Ascending aorta (tissue), 2 donors: ENCODE measurements at regions not wholly inside any gene's neighbourhood (a gene's known extent, or its start where the extent isn't known, plus 50 kb on each side); places are given as distances from the start of the nearest gene placed in this dataset.
A peak's percentile ranks its signal among the peaks of the same experiment; 100 is the strongest.

Experiments used
- DNase-seq, 2 donors: peaks; one replicate each; pipeline ENCODE4 v3.0.0-alpha.2; 2019; ENCODE audit warnings: low spot score in 2 of 2
- H3K27ac ChIP-seq, 2 donors: fragments of 200-600 bp; sonication (generic); one replicate each; pipeline ENCODE4 v1.5.1; 2016 to 2017; ENCODE audit warnings: mild to moderate bottlenecking in 1 of 2
- H3K27me3 ChIP-seq: fragments of 200-600 bp; sonication (generic); one replicate; pipeline ENCODE4 v1.5.1; 2017
- H3K36me3 ChIP-seq, 2 donors: fragments of 200-600 bp; sonication (generic); one replicate each; pipeline ENCODE4 v1.5.1; 2016
- H3K4me1 ChIP-seq, 2 donors: fragments of 200-600 bp; sonication (generic); one replicate each; pipeline ENCODE4 v1.5.1; 2016 to 2017; ENCODE audit warnings: mild to moderate bottlenecking in 1 of 2
- H3K4me3 ChIP-seq, 2 donors: fragments of 200-600 bp; sonication (generic); one replicate each; pipeline ENCODE4 v1.5.1; 2016 to 2017; ENCODE audit warnings: mild to moderate bottlenecking in 1 of 2
- H3K9me3 ChIP-seq, 2 donors: fragments of 200-600 bp; sonication (generic); one replicate each; pipeline ENCODE4 v1.5.1; 2016
- intact Hi-C: fragments of 100-400 bp; cut with DNase I; formaldehyde crosslinking; loops from one replicate; pipeline ENCODE4 v1.15.1; 2023
- TF ChIP-seq, protein P1 (sequence below), 3 experiments: fragments of 200-600 bp in 2 of 3; fragments of 450-650 bp in 1 of 3; sonication (generic) in 2 of 3; IDR thresholded peaks; one replicate each; pipeline ENCODE4 v1.5.1; 2016 to 2019; ENCODE audit warnings: antibody characterized with exemption in 3 of 3, mild to moderate bottlenecking in 1 of 3, moderate library complexity in 1 of 3

DNA sequence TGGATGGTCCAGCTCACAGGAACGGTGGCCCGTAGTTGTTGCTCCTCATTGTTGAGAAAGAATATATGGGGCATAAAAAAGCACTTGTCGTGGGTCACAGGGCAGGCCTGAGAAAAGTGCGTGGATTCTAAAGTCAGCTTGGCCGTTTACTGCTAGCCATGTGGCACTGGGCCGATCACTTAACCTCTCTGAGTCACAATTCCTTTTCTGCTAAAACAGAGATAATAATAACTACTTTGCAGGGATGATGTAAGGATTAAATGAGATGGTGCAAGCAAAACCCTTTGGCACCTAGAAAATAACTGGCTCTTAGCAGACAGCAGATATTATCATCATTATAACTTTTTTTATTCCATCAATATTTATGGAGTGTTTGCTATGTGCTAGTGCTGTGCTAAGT, 579.7 kb downstream of the CCDC171 start:
- no peak overlapping the region for H3K4me3 ChIP-seq
- DNase-seq = no peak
- no peaks in the 10 kb centered on the region for H3K36me3 ChIP-seq
- H3K27ac ChIP-seq = no peak overlapping the region
- no peaks in the 10 kb centered on the region for H3K4me1 ChIP-seq
- H3K27me3 ChIP-seq = no peaks in the 10 kb centered on the region
- no peaks in the 10 kb centered on the region for H3K9me3 ChIP-seq
- intact Hi-C loops = no loop called here
- TF ChIP-seq, protein P1, sequence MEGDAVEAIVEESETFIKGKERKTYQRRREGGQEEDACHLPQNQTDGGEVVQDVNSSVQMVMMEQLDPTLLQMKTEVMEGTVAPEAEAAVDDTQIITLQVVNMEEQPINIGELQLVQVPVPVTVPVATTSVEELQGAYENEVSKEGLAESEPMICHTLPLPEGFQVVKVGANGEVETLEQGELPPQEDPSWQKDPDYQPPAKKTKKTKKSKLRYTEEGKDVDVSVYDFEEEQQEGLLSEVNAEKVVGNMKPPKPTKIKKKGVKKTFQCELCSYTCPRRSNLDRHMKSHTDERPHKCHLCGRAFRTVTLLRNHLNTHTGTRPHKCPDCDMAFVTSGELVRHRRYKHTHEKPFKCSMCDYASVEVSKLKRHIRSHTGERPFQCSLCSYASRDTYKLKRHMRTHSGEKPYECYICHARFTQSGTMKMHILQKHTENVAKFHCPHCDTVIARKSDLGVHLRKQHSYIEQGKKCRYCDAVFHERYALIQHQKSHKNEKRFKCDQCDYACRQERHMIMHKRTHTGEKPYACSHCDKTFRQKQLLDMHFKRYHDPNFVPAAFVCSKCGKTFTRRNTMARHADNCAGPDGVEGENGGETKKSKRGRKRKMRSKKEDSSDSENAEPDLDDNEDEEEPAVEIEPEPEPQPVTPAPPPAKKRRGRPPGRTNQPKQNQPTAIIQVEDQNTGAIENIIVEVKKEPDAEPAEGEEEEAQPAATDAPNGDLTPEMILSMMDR (IDR thresholded peaks at IDR 0.05) = no peak

DNA sequence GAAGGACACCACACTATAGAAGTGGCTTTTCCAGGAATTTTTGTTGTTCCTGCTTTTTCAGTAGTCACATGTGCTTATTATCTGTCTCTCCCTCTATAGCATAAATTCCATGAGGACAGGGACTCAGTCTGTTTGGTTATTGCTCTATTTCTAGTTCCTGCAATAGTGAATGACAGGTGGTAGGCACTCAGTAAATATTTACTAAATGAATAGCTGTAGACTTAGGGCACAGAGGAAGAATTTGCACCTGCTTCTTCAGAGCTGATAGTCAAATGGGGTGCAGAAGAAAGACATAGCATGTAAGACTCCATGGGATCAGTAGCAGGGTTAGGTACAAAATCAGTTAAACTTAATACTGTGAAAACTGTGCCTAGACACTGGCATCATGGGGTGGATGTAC, 580.2 kb downstream of the CCDC171 start:
- TF ChIP-seq, protein P1 (IDR thresholded peaks at IDR 0.05) = no peak
- intact Hi-C loops = no loop called here
- DNase-seq = no peak

DNA sequence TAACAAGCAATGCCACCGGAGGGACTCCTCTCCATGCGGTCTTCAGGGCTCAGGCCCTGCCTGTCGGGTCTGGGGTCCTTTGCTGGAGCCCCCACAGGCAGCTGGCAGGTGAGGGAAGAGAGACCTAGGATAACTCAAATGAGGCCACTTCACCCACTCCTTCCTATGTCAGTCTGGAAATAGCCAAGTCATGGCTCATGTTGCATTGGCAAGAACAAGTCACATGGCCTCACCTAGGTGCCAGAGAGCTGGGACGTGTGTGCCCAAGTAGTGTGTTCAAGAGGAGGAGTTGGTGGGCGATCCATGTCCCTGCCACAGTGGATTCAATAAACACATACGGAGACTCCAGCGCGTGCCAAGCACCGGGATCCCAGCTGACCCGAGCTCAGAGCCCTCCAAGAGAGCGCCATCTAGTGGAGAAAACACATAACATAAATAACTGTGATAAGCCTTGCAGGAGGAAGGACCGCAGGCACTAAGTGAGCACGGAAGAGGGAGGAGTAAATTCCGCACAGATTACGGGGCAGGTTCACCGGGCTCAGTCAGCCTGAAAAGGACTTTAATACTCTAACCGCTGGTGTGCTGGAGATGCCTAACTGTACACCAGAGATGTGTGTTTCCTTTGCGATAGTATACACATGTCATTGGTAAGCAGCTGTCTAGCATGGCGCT, 580.8 kb downstream of the CCDC171 start:
- TF ChIP-seq, protein P1 (IDR thresholded peaks at IDR 0.05) = peak; percentile 8 to 37 (median 20)
- Histone ChIP-seq H3K4me3 (no peak overlapping the region), H3K36me3 (no peaks in the 10 kb centered on the region), H3K27me3 (no peaks in the 10 kb centered on the region), H3K9me3 (no peaks in the 10 kb centered on the region), H3K4me1 (no peaks in the 10 kb centered on the region), H3K27ac (no peak overlapping the region)
- intact Hi-C loops = no loop called here
- no peak for DNase-seq

More for the DNA sequence above, 580.2 kb downstream of the CCDC171 start:
- Histone ChIP-seq H3K4me1 (no peaks in the 10 kb centered on the region), H3K36me3 (no peaks in the 10 kb centered on the region), H3K9me3 (no peaks in the 10 kb centered on the region), H3K27me3 (no peaks in the 10 kb centered on the region), H3K4me3 (no peak overlapping the region), H3K27ac (no peak overlapping the region)

DNA sequence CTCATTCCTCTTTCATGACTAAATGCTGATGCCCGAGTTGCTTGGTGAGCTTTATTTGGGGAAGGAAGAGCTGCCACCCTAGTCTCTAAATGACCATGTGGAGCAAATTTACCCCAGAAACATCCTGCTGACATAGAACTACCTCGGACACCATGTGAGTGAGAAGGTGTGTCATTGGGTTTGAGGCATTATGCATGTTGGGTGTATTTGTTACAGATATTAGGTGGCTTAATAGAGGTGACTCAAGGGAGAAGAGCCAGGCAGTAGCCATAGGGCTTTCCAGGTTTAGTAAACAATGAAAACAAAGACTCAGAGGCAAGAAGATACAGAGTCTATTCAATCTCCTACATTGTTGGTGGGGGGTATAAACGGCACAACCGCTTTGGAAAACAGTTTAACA, 581.5 kb downstream of the CCDC171 start:
- Histone ChIP-seq H3K9me3 (no peaks in the 10 kb centered on the region), H3K27me3 (no peaks in the 10 kb centered on the region), H3K4me3 (no peak overlapping the region), H3K27ac (no peak overlapping the region), H3K36me3 (no peaks in the 10 kb centered on the region), H3K4me1 (peaks cover 0 to 3% of the 10 kb centered on the region in 2 donors)
- intact Hi-C loops = no loop called here
- no peak for DNase-seq
- TF ChIP-seq, protein P1 (IDR thresholded peaks at IDR 0.05) = no peak

DNA sequence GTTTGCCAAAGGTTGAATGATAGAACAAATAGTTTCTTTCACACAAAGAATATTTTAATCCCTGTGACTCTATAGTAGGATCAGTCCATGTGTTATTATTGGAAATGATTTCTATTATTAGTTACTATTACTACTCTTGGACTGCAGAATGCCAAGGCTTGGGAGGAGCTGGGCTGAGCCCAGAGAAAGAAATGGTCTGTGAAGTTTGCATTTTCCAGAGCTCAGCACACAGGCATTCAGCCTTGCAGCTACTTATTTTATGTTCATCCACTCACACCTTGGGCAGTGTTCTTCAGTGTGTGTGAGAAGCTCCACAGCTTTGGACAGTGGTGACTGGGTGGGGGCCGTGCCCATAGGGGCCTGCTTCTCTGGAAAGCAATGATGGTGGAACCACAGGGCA, 583.1 kb downstream of the CCDC171 start:
- no peaks in the 10 kb centered on the region for H3K27me3 ChIP-seq
- TF ChIP-seq, protein P1 (IDR thresholded peaks at IDR 0.05) = no peak
- no peaks in the 10 kb centered on the region for H3K9me3 ChIP-seq
- no peak overlapping the region for H3K27ac ChIP-seq
- DNase-seq = no peak
- H3K4me1 ChIP-seq = peaks cover 0 to 5% of the 10 kb centered on the region in 2 donors
- intact Hi-C loops = no loop called here
- H3K4me3 ChIP-seq = no peak overlapping the region
- H3K36me3 ChIP-seq = no peaks in the 10 kb centered on the region

DNA sequence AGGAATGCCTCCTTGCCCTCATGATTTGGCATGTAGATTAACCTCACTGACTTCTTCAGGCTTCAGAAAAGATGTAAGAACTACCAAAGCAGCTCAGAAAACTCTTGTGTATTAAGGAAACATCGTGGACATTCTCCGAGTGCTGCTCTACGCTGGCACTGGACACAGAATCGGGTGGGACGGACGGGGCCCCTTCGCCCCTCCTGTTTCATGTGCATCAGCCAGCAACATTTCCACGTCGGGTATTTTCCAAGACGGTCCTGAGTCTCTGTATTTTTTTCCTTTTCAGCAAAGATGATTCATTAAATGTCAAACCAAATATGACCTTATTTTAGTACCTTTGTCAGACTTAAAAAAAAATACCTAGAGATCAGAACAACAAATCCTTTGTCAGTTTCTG, 583.6 kb downstream of the CCDC171 start:
- DNase-seq = no peak
- H3K4me3 ChIP-seq = no peak overlapping the region
- intact Hi-C loops = no loop called here

More for the DNA sequence above, 583.6 kb downstream of the CCDC171 start:
- Histone ChIP-seq H3K27ac (no peak overlapping the region), H3K9me3 (no peaks in the 10 kb centered on the region), H3K36me3 (no peaks in the 10 kb centered on the region), H3K27me3 (no peaks in the 10 kb centered on the region), H3K4me1 (peaks cover 0 to 5% of the 10 kb centered on the region in 2 donors)
- TF ChIP-seq, protein P1 (IDR thresholded peaks at IDR 0.05) = no peak
